ENCODE measurements at regions not wholly inside any gene's neighbourhood (a gene's known extent, or its start where the extent isn't known, plus 50 kb on each side); places are given as distances from the start of the nearest gene placed in this dataset.

GRCh38 chr6:103184776-103185175 is 1674.9 kb downstream of the HACE1 start:
- H3K36me3 ChIP-seq (ENCODE audit: insufficient read depth): no peaks in the 10 kb centered on the region
- no peak overlapping the region for H3K27ac ChIP-seq (ENCODE audit: low read depth)
- no peak for DNase-seq (ENCODE audit: extremely low spot score)
- H3K4me1 ChIP-seq (ENCODE audit: insufficient read depth): no peaks in the 10 kb centered on the region
- no peak overlapping the region for H3K4me3 ChIP-seq (ENCODE audit: low read depth, low read length)
- 90% methylated on average over 3 of the region's 3 CpGs for WGBS

- no peak for DNase-seq (ENCODE audit: extremely low spot score)
- 56% methylated on average over 3 of the region's 3 CpGs for WGBS
- Histone ChIP-seq H3K36me3 (ENCODE audit: insufficient read depth) (no peaks in the 10 kb centered on the region), H3K27ac (ENCODE audit: low read depth) (no peak overlapping the region), H3K4me3 (ENCODE audit: low read depth, low read length) (no peak overlapping the region), H3K4me1 (ENCODE audit: insufficient read depth) (no peaks in the 10 kb centered on the region)
These were observed 1675.8 kb downstream of the HACE1 start for GRCh38 chr6:103183831-103184411.

- Histone ChIP-seq H3K27ac (ENCODE audit: low read depth) (no peak overlapping the region), H3K36me3 (ENCODE audit: insufficient read depth) (no peaks in the 10 kb centered on the region), H3K4me3 (ENCODE audit: low read depth, low read length) (no peak overlapping the region), H3K4me1 (ENCODE audit: insufficient read depth) (no peaks in the 10 kb centered on the region)
- WGBS: 59% methylated on average over 1 of the region's 1 CpG
- DNase-seq (ENCODE audit: extremely low spot score): no peak
These were observed 1681.5 kb downstream of the HACE1 start for GRCh38 chr6:103178193-103178592.

GRCh38 chr6:103177791-103178190 is 1681.9 kb downstream of the HACE1 start:
- H3K4me3 ChIP-seq (ENCODE audit: low read depth, low read length): no peak overlapping the region

GRCh38 chr6:103175056-103175455 is 1684.7 kb downstream of the HACE1 start:
- WGBS: 18% methylated on average over 1 of the region's 1 CpG
- Histone ChIP-seq H3K36me3 (ENCODE audit: insufficient read depth) (no peaks in the 10 kb centered on the region), H3K4me3 (ENCODE audit: low read depth, low read length) (no peak overlapping the region), H3K4me1 (ENCODE audit: insufficient read depth) (no peaks in the 10 kb centered on the region), H3K27ac (ENCODE audit: low read depth) (no peak overlapping the region)
- DNase-seq (ENCODE audit: extremely low spot score): no peak

More at GRCh38 chr6:103177791-103178190, 1681.9 kb downstream of the HACE1 start:
- Histone ChIP-seq H3K4me1 (ENCODE audit: insufficient read depth) (no peaks in the 10 kb centered on the region), H3K36me3 (ENCODE audit: insufficient read depth) (no peaks in the 10 kb centered on the region), H3K27ac (ENCODE audit: low read depth) (no peak overlapping the region)
- DNase-seq (ENCODE audit: extremely low spot score): no peak
- 36% methylated on average over 1 of the region's 1 CpG for WGBS

- H3K4me1 ChIP-seq (ENCODE audit: insufficient read depth): no peaks in the 10 kb centered on the region
- H3K27ac ChIP-seq (ENCODE audit: low read depth): no peak overlapping the region
- no peak for DNase-seq (ENCODE audit: extremely low spot score)
- H3K36me3 ChIP-seq (ENCODE audit: insufficient read depth): no peaks in the 10 kb centered on the region
- H3K4me3 ChIP-seq (ENCODE audit: low read depth, low read length): no peak overlapping the region
- WGBS: 82% methylated on average over 4 of the region's 4 CpGs
These were observed 1692.2 kb downstream of the HACE1 start for GRCh38 chr6:103167345-103168071.

- H3K27ac ChIP-seq (ENCODE audit: low read depth): no peak overlapping the region
- no peak overlapping the region for H3K4me3 ChIP-seq (ENCODE audit: low read depth, low read length)
- WGBS: 33% methylated on average over 4 of the region's 4 CpGs
These were observed 1704.7 kb downstream of the HACE1 start for GRCh38 chr6:103154779-103155572.

GRCh38 chr6:103153016-103153415 is 1706.7 kb downstream of the HACE1 start:
- 73% methylated on average over 3 of the region's 3 CpGs for WGBS
- no peak overlapping the region for H3K4me3 ChIP-seq (ENCODE audit: low read depth, low read length)
- no peak overlapping the region for H3K27ac ChIP-seq (ENCODE audit: low read depth)
- H3K36me3 ChIP-seq (ENCODE audit: insufficient read depth): no peaks in the 10 kb centered on the region
- H3K4me1 ChIP-seq (ENCODE audit: insufficient read depth): no peaks in the 10 kb centered on the region
- no peak for DNase-seq (ENCODE audit: extremely low spot score)

More at GRCh38 chr6:103154779-103155572, 1704.7 kb downstream of the HACE1 start:
- Histone ChIP-seq H3K4me1 (ENCODE audit: insufficient read depth) (no peaks in the 10 kb centered on the region), H3K36me3 (ENCODE audit: insufficient read depth) (no peaks in the 10 kb centered on the region)
- DNase-seq (ENCODE audit: extremely low spot score): no peak

- WGBS: 83% methylated on average over 2 of the region's 2 CpGs
- H3K4me3 ChIP-seq (ENCODE audit: low read depth, low read length): no peak overlapping the region
These were observed 1716.8 kb downstream of the HACE1 start for GRCh38 chr6:103142902-103143301.

GRCh38 chr6:103140308-103141027 is 1719.3 kb downstream of the HACE1 start:
- no peaks in the 10 kb centered on the region for H3K4me1 ChIP-seq (ENCODE audit: insufficient read depth)
- H3K4me3 ChIP-seq (ENCODE audit: low read depth, low read length): no peak overlapping the region
- H3K27ac ChIP-seq (ENCODE audit: low read depth): no peak overlapping the region
- H3K36me3 ChIP-seq (ENCODE audit: insufficient read depth): no peaks in the 10 kb centered on the region
- 92% methylated on average over 6 of the region's 6 CpGs for WGBS
- DNase-seq (ENCODE audit: extremely low spot score): no peak

More at GRCh38 chr6:103142902-103143301, 1716.8 kb downstream of the HACE1 start:
- no peak for DNase-seq (ENCODE audit: extremely low spot score)
- Histone ChIP-seq H3K36me3 (ENCODE audit: insufficient read depth) (no peaks in the 10 kb centered on the region), H3K27ac (ENCODE audit: low read depth) (no peak overlapping the region), H3K4me1 (ENCODE audit: insufficient read depth) (no peaks in the 10 kb centered on the region)

- no peak for DNase-seq (ENCODE audit: extremely low spot score)
- Histone ChIP-seq H3K4me1 (ENCODE audit: insufficient read depth) (no peaks in the 10 kb centered on the region), H3K36me3 (ENCODE audit: insufficient read depth) (no peaks in the 10 kb centered on the region), H3K27ac (ENCODE audit: low read depth) (no peak overlapping the region), H3K4me3 (ENCODE audit: low read depth, low read length) (no peak overlapping the region)
These were observed 1720.3 kb downstream of the HACE1 start for GRCh38 chr6:103139377-103139776.

- DNase-seq (ENCODE audit: extremely low spot score): no peak
- 80% methylated on average over 4 of the region's 4 CpGs for WGBS
These were observed 1731.0 kb downstream of the GRIK2 start for GRCh38 chr6:103124471-103124870.

GRCh38 chr6:103122766-103123601 is 1729.5 kb downstream of the GRIK2 start:
- Histone ChIP-seq H3K36me3 (ENCODE audit: insufficient read depth) (no peaks in the 10 kb centered on the region), H3K27ac (ENCODE audit: low read depth) (no peak overlapping the region), H3K4me3 (ENCODE audit: low read depth, low read length) (no peak overlapping the region), H3K4me1 (ENCODE audit: insufficient read depth) (no peaks in the 10 kb centered on the region)
- peak; percentile 10 for DNase-seq (ENCODE audit: extremely low spot score)
- 35% methylated on average over 10 of the region's 10 CpGs for WGBS

More at GRCh38 chr6:103124471-103124870, 1731.0 kb downstream of the GRIK2 start:
- Histone ChIP-seq H3K4me1 (ENCODE audit: insufficient read depth) (no peaks in the 10 kb centered on the region), H3K4me3 (ENCODE audit: low read depth, low read length) (no peak overlapping the region), H3K36me3 (ENCODE audit: insufficient read depth) (no peaks in the 10 kb centered on the region), H3K27ac (ENCODE audit: low read depth) (no peak overlapping the region)
